Left renal cortex interstitium (tissue), 4 donors: ENCODE measurements at regions not wholly inside any gene's neighbourhood (a gene's known extent, or its start where the extent isn't known, plus 50 kb on each side); places are given as distances from the start of the nearest gene placed in this dataset.
A peak's percentile ranks its signal among the peaks of the same experiment; 100 is the strongest.

Source experiments
- DNase-seq, 4 donors: peaks; one replicate each; pipeline ENCODE4 v3.0.0-alpha.2; 2013; ENCODE audit warnings: low read depth in 4 of 4, low spot score in 2 of 4, missing footprints in 1 of 4

- no peak for DNase-seq
Measured at GRCh38 chr4:89604951-89605350, 232.0 kb downstream of the SNCA start.

DNA sequence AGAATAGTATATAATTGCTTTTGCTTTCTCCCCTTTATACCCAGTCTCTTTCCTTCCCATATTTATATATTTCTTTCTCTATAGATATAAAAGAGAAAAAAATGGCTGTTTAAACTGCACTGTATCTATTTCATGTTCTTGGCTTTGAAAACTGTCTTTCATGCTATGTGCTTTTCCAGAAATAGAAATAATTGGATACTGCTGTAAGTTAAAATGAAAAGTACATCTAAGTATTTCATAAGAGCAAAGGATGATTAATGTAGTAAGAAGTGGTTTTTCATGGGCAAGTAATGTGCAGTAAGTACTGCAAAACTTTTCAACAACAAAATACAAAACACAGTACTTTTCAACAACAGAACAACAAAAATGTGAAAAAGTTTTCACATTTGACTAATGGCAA is 237.9 kb downstream of the SNCA start:
- DNase-seq, result no peak

DNA sequence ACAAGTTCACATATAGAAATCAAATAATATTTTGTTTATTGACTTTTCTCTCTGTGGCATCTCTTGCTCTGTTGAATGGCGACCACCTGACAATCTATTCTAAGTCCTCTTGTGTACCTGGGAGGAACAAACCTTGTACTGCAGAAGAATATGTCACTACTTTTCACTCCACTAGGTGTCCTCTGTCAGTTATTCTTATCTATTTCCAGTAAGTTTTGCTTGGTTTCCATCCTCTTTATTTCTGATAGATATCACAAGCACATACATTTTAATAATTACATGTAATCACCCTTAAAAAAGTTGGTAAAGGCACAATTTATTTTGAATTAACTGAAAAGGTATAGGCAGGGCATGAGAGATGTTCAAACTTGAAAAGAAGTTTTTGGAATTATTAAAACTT is 238.4 kb downstream of the SNCA start:
- DNase-seq, result no peak

DNA sequence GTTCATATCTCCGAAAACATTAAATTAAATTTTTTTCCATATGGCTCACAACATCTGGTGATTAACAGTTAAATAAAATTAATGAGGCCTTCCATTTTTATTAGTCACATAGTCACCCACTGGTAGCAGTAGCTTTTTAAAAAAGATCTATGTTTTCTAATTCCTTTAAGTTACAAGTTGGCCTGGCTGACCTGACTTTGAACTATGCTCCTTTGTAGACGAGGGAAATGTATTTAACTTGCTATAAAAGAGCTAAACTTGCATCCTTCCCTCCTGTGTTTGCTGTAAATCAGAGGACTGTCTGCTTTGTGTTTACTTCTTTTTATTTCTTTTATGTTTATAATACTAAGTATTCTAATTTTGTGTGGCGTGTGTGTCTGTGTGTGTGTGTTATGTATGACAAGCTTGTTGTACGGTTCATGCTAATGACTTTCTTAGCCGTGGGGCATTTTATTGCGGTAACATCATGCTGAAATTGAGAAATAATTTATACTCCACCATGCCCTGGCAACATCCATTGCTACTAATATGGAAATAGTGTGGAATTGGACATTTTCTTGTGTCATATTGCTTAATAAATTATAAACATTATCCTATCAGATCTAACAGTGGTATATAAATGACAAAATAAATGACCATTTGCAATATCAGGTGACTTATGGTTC is 241.7 kb downstream of the SNCA start:
- no peak for DNase-seq

- DNase-seq, result no peak
Measured at GRCh38 chr4:89590128-89590527, 246.8 kb downstream of the SNCA start.

DNA sequence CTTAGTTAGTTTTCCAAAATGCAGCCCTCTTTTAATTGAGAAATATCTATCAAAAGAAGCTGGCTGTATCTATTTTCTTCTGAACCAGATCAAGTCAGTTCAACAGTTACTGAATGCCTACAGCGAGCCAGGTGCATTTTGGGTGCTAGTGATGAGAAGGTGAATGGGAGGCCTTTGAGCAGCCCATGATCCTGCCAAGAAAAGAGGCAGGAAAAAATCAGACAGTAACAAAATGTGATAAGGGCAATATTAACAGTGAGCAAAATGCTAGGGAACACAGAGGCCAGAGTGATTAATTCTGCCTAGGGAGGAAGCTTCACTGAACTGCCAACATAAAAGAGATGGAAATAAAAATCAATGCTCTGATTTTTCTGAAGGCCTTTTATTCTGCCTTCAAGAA is 248.5 kb downstream of the SNCA start:
- DNase-seq, result no peak

- no peak for DNase-seq
Measured at GRCh38 chr4:89587364-89587763, 249.6 kb downstream of the SNCA start.

DNA sequence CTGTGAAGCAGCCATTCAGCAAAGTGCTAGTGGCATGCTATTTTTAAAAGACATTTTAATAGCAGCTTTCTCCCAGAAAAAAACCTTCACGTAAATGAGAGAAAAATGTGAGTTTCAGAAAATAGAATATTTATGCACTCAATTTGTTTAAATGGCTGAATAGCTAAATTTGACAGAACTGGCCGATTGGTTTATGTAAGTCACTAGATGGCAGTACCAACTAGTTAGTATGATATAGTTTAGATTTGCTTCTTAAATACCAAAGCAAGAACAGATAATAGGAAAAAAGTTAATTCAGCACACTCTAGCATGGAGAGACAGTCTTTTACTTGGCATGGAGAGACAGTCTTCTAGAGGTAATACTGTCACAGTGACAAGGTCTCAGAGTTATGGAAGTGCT is 250.1 kb downstream of the SNCA start:
- DNase-seq, result no peak

DNA sequence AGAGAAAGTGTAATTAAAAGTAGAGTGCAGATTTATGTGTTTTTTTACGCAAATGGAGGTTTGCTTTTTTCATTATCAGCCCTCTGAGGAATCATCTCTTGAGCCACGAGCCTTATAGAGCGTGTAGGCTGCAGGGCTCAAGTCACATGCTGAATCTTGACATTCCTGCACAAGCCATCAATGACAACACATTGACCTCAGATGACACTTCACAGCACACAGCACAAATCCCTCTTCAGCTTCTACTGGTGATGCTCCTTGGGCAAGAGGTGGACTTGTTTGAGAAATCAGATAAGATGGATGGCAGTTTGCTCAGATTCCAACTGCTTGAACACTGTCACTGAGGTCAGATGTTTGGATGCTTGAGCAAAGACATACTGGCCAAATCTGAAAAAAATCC is 250.6 kb downstream of the SNCA start:
- no peak for DNase-seq

- no peak for DNase-seq
Measured at GRCh38 chr4:89582756-89583505, 254.0 kb downstream of the SNCA start.

GRCh38 chr4:89579771-89580170 is 257.2 kb downstream of the SNCA start:
- DNase-seq, result no peak

DNA sequence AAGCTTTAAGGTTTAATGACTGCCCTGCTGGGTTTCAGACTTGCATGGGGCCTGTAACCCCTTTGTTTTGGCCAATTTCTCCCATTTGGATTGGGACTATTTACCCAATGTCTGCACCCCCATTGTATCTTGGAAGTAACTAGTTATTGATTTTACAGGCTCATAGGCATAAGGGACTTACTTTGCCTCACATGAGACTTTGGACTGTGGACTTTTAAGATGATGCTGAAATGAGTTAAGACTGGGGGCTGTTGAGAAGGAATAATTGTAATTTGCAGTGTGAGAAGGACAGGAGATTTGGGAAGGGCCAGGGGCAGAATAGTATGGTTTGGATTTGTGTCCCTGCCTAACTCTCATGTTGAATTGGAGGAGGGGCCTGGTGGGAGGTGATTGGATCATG is 260.7 kb downstream of the SNCA start:
- no peak for DNase-seq

GRCh38 chr4:89575840-89576239 is 261.1 kb downstream of the SNCA start:
- DNase-seq, result no peak

GRCh38 chr4:89574176-89574575 is 262.8 kb downstream of the SNCA start:
- DNase-seq, result no peak

DNA sequence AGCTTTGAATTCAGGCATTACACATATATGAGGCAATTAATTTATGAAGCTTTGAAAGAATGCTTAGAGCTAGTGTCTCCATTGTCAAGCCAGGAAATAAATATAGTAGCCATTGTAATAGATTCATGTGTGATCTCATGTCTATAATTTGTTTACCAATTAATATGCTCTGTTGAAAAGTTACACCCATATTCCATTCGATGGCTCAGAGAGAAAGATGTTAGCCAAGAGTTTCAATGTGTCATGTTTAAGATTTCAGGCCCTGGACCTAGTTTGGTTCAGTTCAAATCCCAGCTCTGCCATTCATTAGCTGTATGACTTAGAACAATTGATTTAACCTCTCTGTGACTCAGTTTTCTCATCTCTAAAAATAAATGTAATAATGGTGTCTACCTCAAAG is 263.3 kb downstream of the SNCA start:
- DNase-seq, result no peak

DNA sequence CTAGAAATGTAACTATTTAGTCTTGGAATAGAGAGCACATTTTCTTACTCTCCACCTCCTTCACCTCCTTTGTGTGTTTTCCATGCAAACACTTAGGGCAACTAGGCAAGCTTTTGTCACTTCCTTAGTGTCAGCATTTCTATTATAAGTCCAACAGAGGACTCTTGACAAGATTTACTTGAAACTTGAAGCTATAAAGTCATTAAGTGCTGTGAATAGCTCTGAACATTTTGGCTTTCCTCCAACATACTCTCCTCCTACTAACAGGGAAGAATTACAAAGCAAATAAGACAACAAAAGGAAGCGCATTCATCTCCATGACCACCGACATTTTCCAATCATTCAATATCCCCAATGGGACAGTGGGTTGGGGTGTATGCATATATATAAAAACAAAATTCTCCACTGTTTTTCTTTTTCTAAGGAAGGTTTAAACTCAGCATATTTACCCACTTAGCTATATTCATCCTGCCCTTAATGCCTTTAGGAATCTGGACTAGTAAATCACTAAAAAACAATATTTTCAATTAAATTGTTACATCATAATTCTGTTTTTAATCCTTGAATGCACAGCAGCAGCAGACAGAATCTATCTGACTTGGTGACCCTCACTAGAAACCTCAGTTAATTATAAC is 264.6 kb downstream of the SNCA start:
- peak; percentile 20 to 41 (median 28) for DNase-seq

GRCh38 chr4:89570931-89571330 is 263.3 kb upstream of the GPRIN3 start:
- no peak for DNase-seq

DNA sequence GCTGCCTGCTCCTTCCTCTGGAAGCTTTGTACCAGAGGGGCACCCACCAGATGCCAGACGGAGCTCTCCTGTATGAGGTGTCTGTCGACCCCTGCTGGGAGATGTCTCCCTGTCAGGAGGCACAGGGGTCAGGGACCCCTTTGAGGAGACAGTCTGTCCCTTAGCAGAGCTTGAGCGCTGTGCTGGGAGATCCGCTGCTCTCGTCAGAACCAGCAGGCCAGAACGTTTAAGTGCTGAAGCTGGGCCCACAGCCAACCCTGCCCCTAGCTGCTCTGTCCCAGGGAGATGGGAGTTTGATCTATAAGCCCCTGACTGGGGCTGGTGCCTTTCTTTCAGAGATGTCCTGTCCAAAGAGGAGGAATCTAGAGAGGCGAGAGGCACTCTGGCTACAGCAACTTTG is 260.3 kb upstream of the GPRIN3 start:
- no peak for DNase-seq

- DNase-seq, result no peak
Measured at GRCh38 chr4:89563431-89563830, 255.8 kb upstream of the GPRIN3 start.

- DNase-seq, result no peak
Measured at GRCh38 chr4:89562746-89563145, 255.1 kb upstream of the GPRIN3 start.

- DNase-seq, result no peak
Measured at GRCh38 chr4:89561048-89561447, 253.4 kb upstream of the GPRIN3 start.

- no peak for DNase-seq
Measured at GRCh38 chr4:89558147-89558546, 250.5 kb upstream of the GPRIN3 start.
